ENCODE measurements at regions not wholly inside any gene's neighbourhood (a gene's known extent, or its start where the extent isn't known, plus 50 kb on each side); places are given as distances from the start of the nearest gene placed in this dataset.
"Not testable (repeated sequence)": the region's sequence is repeated elsewhere in the genome, so short reads cannot be mapped to it uniquely, and the experiment has no call there.

GRCh38 chr12:9367201-9367600 lies 159.0 kb upstream of the PZP start:
- Mint-ChIP-seq H3K4me3 (no peak overlapping the region), H3K27me3 (ENCODE audit: low read depth) (no peaks in the 10 kb centered on the region), H3K36me3 (ENCODE audit: low read depth) (no peaks in the 10 kb centered on the region), H3K4me1 (peaks cover 41% of the 10 kb centered on the region), H3K9me3 (no peaks in the 10 kb centered on the region), H3K27ac (peak overlapping the region in 1 of 3 experiments; percentile 30)
- TF ChIP-seq CTCF (IDR thresholded peaks at IDR 0.05; ENCODE audit: unreplicated experiment in 3 of 3) = no peak

GRCh38 chr12:9365296-9365695 lies 157.1 kb upstream of the PZP start:
- Mint-ChIP-seq H3K27ac (peak overlapping the region; percentile 20 to 37 (median 30)), H3K4me1 (peaks cover 41% of the 10 kb centered on the region), H3K36me3 (ENCODE audit: low read depth) (no peaks in the 10 kb centered on the region), H3K4me3 (no peak overlapping the region), H3K27me3 (ENCODE audit: low read depth) (no peaks in the 10 kb centered on the region), H3K9me3 (no peaks in the 10 kb centered on the region)
- no peak for TF ChIP-seq CTCF (IDR thresholded peaks at IDR 0.05; ENCODE audit: unreplicated experiment in 3 of 3)

GRCh38 chr12:9364224-9365176 lies 156.3 kb upstream of the PZP start:
- Mint-ChIP-seq H3K36me3 (ENCODE audit: low read depth) (no peaks in the 10 kb centered on the region), H3K9me3 (no peaks in the 10 kb centered on the region), H3K27ac (peak overlapping the region; percentile 20 to 37 (median 30)), H3K27me3 (ENCODE audit: low read depth) (no peaks in the 10 kb centered on the region), H3K4me3 (no peak overlapping the region), H3K4me1 (peaks cover 41% of the 10 kb centered on the region)
- TF ChIP-seq CTCF (IDR thresholded peaks at IDR 0.05; ENCODE audit: unreplicated experiment in 3 of 3) = no peak

GRCh38 chr12:9363145-9363544 lies 154.9 kb upstream of the PZP start:
- TF ChIP-seq CTCF (IDR thresholded peaks at IDR 0.05; ENCODE audit: unreplicated experiment in 3 of 3) = no peak
- H3K9me3 Mint-ChIP-seq = peaks cover 5% of the 10 kb centered on the region
- no peak overlapping the region for H3K27ac Mint-ChIP-seq
- peaks cover 41% of the 10 kb centered on the region for H3K4me1 Mint-ChIP-seq
- no peak overlapping the region for H3K4me3 Mint-ChIP-seq
- no peaks in the 10 kb centered on the region for H3K27me3 Mint-ChIP-seq (ENCODE audit: low read depth)
- H3K36me3 Mint-ChIP-seq (ENCODE audit: low read depth) = peaks cover 2% of the 10 kb centered on the region

- no peak for TF ChIP-seq CTCF (IDR thresholded peaks at IDR 0.05; ENCODE audit: unreplicated experiment in 3 of 3)
- no peak overlapping the region for H3K27ac Mint-ChIP-seq
- H3K36me3 Mint-ChIP-seq (ENCODE audit: low read depth) = peaks cover 4% of the 10 kb centered on the region
- no peaks in the 10 kb centered on the region for H3K27me3 Mint-ChIP-seq (ENCODE audit: low read depth)
- peaks cover 13% of the 10 kb centered on the region for H3K9me3 Mint-ChIP-seq
- H3K4me1 Mint-ChIP-seq = peaks cover 35% of the 10 kb centered on the region
- H3K4me3 Mint-ChIP-seq = no peak overlapping the region
Observed at GRCh38 chr12:9361879-9362326, 153.7 kb upstream of the PZP start.

GRCh38 chr12:9354009-9354754 lies 146.0 kb upstream of the PZP start:
- H3K9me3 Mint-ChIP-seq = peaks cover 49% of the 10 kb centered on the region
- not testable (repeated sequence) for H3K27me3 Mint-ChIP-seq (ENCODE audit: low read depth); H3K27ac Mint-ChIP-seq; H3K4me1 Mint-ChIP-seq; H3K4me3 Mint-ChIP-seq
- H3K36me3 Mint-ChIP-seq (ENCODE audit: low read depth) = peaks cover 20% of the 10 kb centered on the region
